Mesothelial cell of epicardium (in vitro differentiated cells): ENCODE measurements at regions not wholly inside any gene's neighbourhood (a gene's known extent, or its start where the extent isn't known, plus 50 kb on each side); places are given as distances from the start of the nearest gene placed in this dataset.

Experiments
- DNase-seq, 2 experiments: peaks; one replicate each; pipeline ENCODE4 v3.0.0; 2021; ENCODE audit warnings: low spot score in 2 of 2; ENCODE audit not compliant: unreplicated experiment in 2 of 2
- H3K27ac Mint-ChIP-seq: 2 replicates; pipeline ENCODE4 v1.8.0; 2021; ENCODE audit warnings: mixed read lengths
- H3K27me3 Mint-ChIP-seq: 2 replicates; pipeline ENCODE4 v1.8.0; 2021; ENCODE audit warnings: low read depth, mixed read lengths
- H3K36me3 Mint-ChIP-seq: 2 replicates; pipeline ENCODE4 v1.8.0; 2021; ENCODE audit warnings: mixed read lengths
- H3K4me1 Mint-ChIP-seq: 2 replicates; pipeline ENCODE4 v1.8.0; 2021; ENCODE audit warnings: mixed read lengths
- H3K4me3 Mint-ChIP-seq: 2 replicates; pipeline ENCODE4 v1.8.0; 2021; ENCODE audit warnings: mild to moderate bottlenecking, moderate library complexity, mixed read lengths
- H3K9me3 Mint-ChIP-seq: 2 replicates; pipeline ENCODE4 v1.8.0; 2021; ENCODE audit warnings: mixed read lengths
- CTCF ChIP-seq: fragments of 200-600 bp; sonication (generic); IDR thresholded peaks from one replicate; pipeline ENCODE4 v1.5.0; 2021; ENCODE audit warnings: antibody characterized with exemption; ENCODE audit not compliant: unreplicated experiment

- Mint-ChIP-seq H3K27ac (no peak overlapping the region), H3K27me3 (peaks cover 8% of the 10 kb centered on the region), H3K9me3 (peaks cover 24% of the 10 kb centered on the region), H3K4me3 (no peak overlapping the region), H3K36me3 (no peaks in the 10 kb centered on the region), H3K4me1 (no peaks in the 10 kb centered on the region)
- TF ChIP-seq CTCF: no peak
- no peak for DNase-seq
These were observed 545.3 kb upstream of the SALL1 start for GRCh38 chr16:51696376-51696775.

GRCh38 chr16:51691109-51691508 lies 540.0 kb upstream of the SALL1 start:
- Mint-ChIP-seq H3K4me1 (no peaks in the 10 kb centered on the region), H3K9me3 (peaks cover 33% of the 10 kb centered on the region), H3K27ac (no peak overlapping the region), H3K27me3 (peaks cover 6% of the 10 kb centered on the region), H3K4me3 (no peak overlapping the region), H3K36me3 (no peaks in the 10 kb centered on the region)
- TF ChIP-seq CTCF: no peak
- DNase-seq: no peak

- Mint-ChIP-seq H3K9me3 (peaks cover 4% of the 10 kb centered on the region), H3K4me3 (no peak overlapping the region), H3K4me1 (no peaks in the 10 kb centered on the region), H3K27me3 (peaks cover 6% of the 10 kb centered on the region), H3K27ac (no peak overlapping the region), H3K36me3 (no peaks in the 10 kb centered on the region)
- TF ChIP-seq CTCF: no peak
- no peak for DNase-seq
These were observed 534.4 kb upstream of the SALL1 start for GRCh38 chr16:51685498-51685897.

- Mint-ChIP-seq H3K27ac (no peak overlapping the region), H3K36me3 (no peaks in the 10 kb centered on the region), H3K27me3 (peaks cover 6% of the 10 kb centered on the region), H3K4me1 (no peaks in the 10 kb centered on the region), H3K4me3 (no peak overlapping the region), H3K9me3 (no peaks in the 10 kb centered on the region)
- no peak for DNase-seq
- TF ChIP-seq CTCF: no peak
These were observed 532.8 kb upstream of the SALL1 start for GRCh38 chr16:51683882-51684281.

GRCh38 chr16:51682905-51683304 lies 531.8 kb upstream of the SALL1 start:
- Mint-ChIP-seq H3K36me3 (no peaks in the 10 kb centered on the region), H3K27ac (no peak overlapping the region), H3K27me3 (peaks cover 5% of the 10 kb centered on the region), H3K9me3 (no peaks in the 10 kb centered on the region), H3K4me3 (no peak overlapping the region), H3K4me1 (no peaks in the 10 kb centered on the region)
- DNase-seq: no peak
- no peak for TF ChIP-seq CTCF

- Mint-ChIP-seq H3K27ac (no peak overlapping the region), H3K27me3 (peaks cover 11% of the 10 kb centered on the region), H3K9me3 (no peaks in the 10 kb centered on the region), H3K36me3 (no peaks in the 10 kb centered on the region), H3K4me3 (no peak overlapping the region), H3K4me1 (no peaks in the 10 kb centered on the region)
- TF ChIP-seq CTCF: no peak
- DNase-seq: no peak
These were observed 523.5 kb upstream of the SALL1 start for GRCh38 chr16:51674615-51675014.
